NCI-H524 (cell line): ENCODE measurements at regions not wholly inside any gene's neighbourhood (a gene's known extent, or its start where the extent isn't known, plus 50 kb on each side); places are given as distances from the start of the nearest gene placed in this dataset.
"Not testable (repeated sequence)": the region's sequence is repeated elsewhere in the genome, so short reads cannot be mapped to it uniquely, and the experiment has no call there.

ENCODE experiments used
- DNase-seq, 2 experiments: peaks; one replicate each; lab custom pipeline; 2025; lab: John Stamatoyannopoulos, UW

DNA sequence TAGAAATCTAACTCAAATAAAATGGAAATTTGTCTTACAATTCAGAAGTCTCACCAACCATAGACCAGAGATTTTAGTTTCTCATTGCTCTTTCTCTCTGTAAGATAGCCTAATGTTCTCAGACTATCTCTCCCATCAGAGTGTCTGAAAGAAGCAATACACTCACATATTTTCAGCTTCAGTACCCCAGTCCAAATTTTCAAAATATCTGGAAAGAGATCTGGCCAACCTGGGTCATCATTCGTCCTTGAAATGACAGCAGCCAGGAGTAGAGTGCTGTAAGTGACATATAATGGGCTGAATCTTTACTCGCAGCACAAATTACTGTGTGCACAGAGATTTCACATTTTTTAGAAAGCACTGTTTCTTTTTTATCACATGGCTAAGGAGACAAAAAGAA, 313.3 kb upstream of the PRR16 start:
- no peak for DNase-seq

GRCh38 chr5:120151181-120151580, 312.9 kb upstream of the PRR16 start:
- no peak for DNase-seq

- DNase-seq: no peak
Observed at GRCh38 chr5:120151825-120152224, 312.3 kb upstream of the PRR16 start.

GRCh38 chr5:120152472-120152871, 311.6 kb upstream of the PRR16 start:
- DNase-seq: no peak

GRCh38 chr5:120152931-120153330, 311.2 kb upstream of the PRR16 start:
- no peak for DNase-seq

DNA sequence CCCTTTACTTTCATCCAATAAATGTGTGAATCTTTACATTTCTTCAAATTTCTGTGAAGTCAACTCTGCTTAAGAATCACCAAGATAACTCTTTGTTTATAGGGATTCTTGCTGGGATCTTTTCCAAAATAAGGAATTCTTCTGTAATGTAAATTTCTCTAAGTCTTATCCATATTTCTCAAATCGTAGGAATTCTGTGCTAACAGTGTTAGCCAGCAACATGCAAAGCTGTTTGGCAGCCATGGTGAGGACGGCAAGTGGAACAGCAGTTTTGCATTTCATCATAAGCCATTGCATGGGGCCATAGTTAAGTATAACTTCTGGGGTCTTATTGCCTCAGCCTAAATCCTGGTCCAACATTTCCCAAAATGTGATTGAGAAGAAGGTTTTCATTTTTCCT, 310.5 kb upstream of the PRR16 start:
- DNase-seq: no peak

DNA sequence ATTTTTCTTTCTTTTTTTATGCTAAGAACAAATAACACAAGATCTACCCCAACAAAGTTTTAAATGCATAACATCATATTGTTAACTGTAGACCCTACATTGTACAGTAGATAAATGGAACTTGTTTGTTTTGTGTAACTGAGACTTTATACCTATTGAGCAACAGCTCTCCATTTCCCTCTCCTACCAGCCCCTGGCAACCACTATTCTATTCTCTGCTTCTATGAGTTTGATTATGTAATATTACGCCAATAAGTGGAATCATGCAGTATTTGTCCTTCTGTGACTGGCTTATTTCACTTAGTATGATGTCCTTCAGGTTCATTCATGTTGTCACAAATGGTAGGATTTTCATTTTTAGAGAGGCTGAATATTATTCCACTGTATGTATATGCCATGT, 308.2 kb upstream of the PRR16 start:
- no peak for DNase-seq

DNA sequence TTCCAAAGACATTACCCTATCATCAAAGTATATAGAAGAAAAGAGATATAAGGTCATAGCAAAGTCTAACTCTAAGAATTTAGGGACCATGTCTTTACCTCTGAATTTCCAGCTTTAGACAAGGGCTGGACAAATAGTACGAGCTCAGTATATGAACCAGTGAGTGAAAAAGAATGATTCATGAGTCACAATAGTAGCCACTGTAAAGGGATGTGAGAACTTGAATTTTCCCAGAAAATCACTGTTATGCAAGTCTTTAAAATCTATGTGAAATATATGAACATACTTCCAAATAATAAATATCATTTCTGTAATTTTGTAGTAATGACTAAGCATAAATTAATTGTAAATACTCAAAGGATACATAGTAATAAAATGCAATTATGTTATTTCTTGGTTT, 305.9 kb upstream of the PRR16 start:
- DNase-seq: no peak

- DNase-seq: peak; percentile 27 to 62
Observed at GRCh38 chr5:120159155-120159554, 304.9 kb upstream of the PRR16 start.

DNA sequence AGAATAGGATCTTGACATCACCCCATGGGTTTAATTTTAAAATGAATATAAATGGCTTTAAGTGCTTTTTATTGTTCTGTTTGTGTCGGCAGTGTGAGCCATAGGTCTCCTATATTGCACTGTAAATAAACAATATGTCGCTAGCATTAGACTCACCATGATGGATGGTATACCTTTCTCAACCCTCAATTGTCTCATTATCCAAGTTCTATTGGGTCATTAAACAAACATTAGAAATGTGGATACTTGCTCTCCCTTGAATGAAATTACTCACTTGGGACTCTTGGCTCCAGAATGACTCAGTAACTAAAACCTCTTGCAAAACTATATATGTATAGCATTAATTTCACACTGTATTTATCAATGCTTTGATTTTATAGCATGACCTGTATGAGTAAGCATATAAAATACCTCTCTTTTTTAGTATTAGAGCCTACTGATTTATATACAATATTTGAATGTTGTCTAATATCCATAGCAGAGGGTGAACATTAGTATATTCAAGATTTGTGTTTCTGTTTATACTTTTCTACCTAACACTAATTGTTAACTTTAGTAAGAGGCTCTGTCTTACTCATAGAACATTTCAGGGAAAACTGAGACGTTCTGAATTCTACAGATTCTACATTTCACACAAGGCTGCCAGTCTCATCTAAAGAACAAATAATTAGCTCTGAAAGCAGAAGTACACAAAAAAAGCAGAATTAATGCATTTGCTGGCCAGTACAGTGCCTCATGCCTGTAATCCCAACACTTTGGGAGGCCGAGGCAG, 303.8 kb upstream of the PRR16 start:
- no peak for DNase-seq

GRCh38 chr5:120162321-120162720, 301.8 kb upstream of the PRR16 start:
- no peak for DNase-seq

DNA sequence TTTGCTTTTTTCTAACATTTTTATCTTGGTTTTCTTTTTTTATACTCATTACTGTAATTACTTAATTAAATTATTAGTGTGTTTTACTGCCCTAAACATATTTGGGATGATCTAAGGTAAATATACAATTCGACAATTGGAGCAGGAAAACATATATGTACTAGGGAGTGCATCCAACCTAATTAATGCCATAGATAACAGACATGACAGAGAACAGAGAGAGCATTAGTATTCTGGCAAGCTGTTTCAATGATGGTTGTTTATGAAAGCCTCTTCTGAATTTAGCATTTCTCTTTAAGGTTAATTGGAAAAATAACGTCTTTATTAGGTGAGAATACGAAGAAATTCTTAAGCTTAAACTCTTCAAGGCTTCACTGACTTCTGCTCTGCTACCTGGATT, 300.1 kb upstream of the PRR16 start:
- DNase-seq: no peak

DNA sequence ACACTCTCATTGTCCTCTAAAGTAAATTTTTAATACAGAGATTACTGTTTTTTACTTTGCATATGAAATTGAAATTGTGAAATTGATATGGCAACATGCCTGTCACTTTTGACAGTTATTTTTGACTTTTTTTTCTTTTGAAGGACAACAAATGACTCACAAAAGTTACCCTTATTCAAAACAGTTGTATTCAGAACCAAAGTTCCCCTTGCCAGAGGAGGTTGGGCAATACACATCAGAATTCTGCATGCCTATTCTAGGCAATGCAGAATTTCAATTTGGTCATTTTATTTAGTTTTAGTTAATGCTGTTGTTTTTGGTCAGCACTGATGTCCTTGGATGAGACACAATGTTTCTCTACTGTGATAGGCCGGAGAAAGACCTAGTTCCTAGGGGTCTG, 299.1 kb upstream of the PRR16 start:
- no peak for DNase-seq

DNA sequence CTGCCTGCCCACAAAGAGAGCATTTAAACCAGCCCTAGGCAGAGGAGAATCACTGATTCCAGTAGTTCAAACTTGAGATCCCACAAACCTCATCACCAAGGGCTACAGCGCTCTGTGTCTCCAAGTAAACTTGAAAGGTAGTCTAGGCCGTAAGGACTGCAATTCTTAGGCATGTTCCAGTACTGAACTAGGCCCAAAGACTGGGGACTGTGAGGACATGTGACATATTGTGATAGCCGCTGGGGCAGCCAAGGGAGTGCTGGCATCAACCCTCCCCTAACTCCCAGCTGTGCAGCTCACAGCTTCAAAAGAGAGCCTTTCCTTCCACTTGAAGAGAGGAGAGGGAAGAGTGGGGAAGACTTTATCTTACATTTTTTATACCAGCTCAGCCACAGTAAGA, 291.0 kb upstream of the PRR16 start:
- DNase-seq: no peak

GRCh38 chr5:120174089-120174488, 290.0 kb upstream of the PRR16 start:
- no peak for DNase-seq

DNA sequence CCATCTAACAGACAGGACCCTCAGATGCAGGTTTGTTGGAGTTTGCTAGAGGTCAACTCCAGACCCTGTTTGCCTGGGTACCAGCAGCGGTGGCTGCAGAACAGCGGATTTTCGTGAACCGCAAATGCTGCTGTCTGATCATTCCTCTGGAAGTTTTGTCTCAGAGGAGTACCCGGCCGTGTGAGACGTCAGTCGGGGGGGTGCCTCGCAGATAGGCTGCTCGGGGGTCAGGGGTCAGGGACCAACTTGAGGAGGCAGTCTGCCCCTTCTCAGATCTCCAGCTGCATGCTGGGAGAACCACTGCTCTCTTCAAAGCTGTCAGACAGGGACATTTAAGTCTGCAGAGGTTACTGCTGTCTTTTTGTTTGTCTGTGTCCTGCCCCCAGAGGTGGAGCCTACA, 282.9 kb upstream of the PRR16 start:
- not testable (repeated sequence) for DNase-seq

- not testable (repeated sequence) for DNase-seq
Observed at GRCh38 chr5:120194650-120195049, 269.4 kb upstream of the PRR16 start.

- DNase-seq: no peak
Observed at GRCh38 chr5:120199559-120199958, 264.5 kb upstream of the PRR16 start.

GRCh38 chr5:120207129-120207528, 257.0 kb upstream of the PRR16 start:
- no peak for DNase-seq

GRCh38 chr5:120217001-120217400, 247.1 kb upstream of the PRR16 start:
- DNase-seq: no peak

DNA sequence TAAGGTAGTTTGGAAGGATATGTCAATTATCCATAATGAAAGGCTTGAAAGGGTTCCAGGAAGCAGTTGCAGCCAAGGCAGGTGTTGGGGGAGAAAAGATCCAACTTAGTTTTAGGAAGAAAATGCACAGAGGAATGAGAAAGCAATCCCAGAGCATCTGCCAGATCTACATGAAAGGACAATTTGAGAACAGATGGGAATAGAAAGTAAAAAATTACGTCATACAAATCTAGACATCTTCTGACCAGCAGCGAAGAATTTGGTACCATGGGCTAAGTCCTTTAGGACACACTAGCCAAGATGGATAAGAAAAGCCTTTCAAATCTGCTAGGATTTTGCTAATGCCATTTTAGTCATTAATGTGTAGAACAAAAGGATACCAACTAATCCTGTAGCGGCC, 244.1 kb upstream of the PRR16 start:
- DNase-seq: no peak

DNA sequence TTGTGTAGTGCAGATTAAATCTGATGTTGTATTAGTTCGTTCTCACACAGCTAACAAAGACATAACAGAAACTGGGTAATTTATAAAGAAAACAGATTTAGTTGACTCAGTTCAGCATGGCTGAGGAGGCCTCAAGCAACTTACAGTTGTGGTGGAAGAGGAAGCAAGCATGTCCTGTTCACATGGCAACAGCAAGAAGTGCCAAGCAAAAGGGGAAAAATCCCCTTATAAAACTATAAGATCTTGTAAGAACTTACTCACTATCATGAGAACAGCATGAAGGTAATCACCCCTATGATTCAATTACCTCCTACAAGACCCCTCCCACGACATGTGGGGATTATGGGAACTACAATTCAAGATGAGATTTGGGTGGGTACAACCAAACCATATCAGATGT, 238.6 kb upstream of the PRR16 start:
- no peak for DNase-seq

DNA sequence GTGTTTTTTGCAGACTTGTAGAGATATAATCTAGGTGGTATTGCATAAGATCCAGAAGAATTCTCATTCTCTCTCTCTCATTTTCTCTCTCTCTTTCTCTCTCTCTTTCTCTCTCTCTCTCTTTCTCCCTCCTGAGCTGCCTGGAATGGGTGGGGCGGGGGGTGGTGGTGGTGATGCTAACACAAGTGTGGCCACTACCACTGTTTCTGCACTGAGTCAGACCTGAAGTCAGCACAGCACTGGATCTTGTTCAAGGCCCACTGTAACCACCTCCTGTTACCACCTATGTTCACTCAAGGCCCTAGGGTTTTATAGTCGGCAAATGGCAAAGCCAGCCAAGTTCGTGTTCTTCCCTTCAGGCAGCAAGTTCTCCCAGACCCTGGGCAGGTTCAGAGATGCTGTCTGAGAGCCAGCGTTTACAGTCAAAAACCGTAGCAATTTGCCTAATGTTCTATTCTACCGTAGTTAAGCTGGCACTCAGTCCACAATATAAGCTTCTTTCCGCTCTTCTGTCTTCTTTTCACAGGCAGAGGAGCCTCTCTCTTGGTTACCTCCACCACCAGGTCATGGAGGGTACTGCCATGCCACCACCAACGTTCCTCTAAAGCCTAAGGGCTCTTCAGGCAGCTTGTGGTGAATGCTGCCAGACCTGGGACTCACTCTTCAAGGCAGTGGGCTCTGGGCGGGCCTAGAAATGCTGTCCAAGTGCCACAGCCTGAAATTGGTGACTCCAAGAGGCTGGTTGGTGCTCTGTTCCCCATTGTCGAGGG, 235.7 kb upstream of the PRR16 start:
- DNase-seq: no peak

GRCh38 chr5:120229036-120229435, 235.1 kb upstream of the PRR16 start:
- DNase-seq: no peak
